ENCODE measurements at regions not wholly inside any gene's neighbourhood (a gene's known extent, or its start where the extent isn't known, plus 50 kb on each side); places are given as distances from the start of the nearest gene placed in this dataset.

GRCh38 chr3:72629191-72629631 lies 219.0 kb downstream of the SHQ1 start:
- H3K4me3 ChIP-seq (ENCODE audit: low read depth, low read length), result no peak overlapping the region
- no peak for TF ChIP-seq CTCF (IDR thresholded peaks at IDR 0.05; ENCODE audit: borderline replicate concordance, insufficient read depth, low read depth, low read length)

GRCh38 chr3:72628065-72628464 lies 220.2 kb downstream of the SHQ1 start:
- TF ChIP-seq CTCF (IDR thresholded peaks at IDR 0.05; ENCODE audit: borderline replicate concordance, insufficient read depth, low read depth, low read length), result no peak
- no peak overlapping the region for H3K4me3 ChIP-seq (ENCODE audit: low read depth, low read length)

- H3K4me3 ChIP-seq (ENCODE audit: low read depth, low read length), result no peak overlapping the region
- no peak for TF ChIP-seq CTCF (IDR thresholded peaks at IDR 0.05; ENCODE audit: borderline replicate concordance, insufficient read depth, low read depth, low read length)
These were observed 221.0 kb downstream of the SHQ1 start for GRCh38 chr3:72627271-72627670.

GRCh38 chr3:72625602-72626337 lies 222.5 kb downstream of the SHQ1 start:
- H3K4me3 ChIP-seq (ENCODE audit: low read depth, low read length), result no peak overlapping the region
- no peak for TF ChIP-seq CTCF (IDR thresholded peaks at IDR 0.05; ENCODE audit: borderline replicate concordance, insufficient read depth, low read depth, low read length)

GRCh38 chr3:72624656-72625055 lies 223.6 kb downstream of the SHQ1 start:
- TF ChIP-seq CTCF (IDR thresholded peaks at IDR 0.05; ENCODE audit: borderline replicate concordance, insufficient read depth, low read depth, low read length), result no peak

GRCh38 chr3:72618739-72619138 lies 229.5 kb downstream of the SHQ1 start:
- H3K4me3 ChIP-seq (ENCODE audit: low read depth, low read length), result no peak overlapping the region
- TF ChIP-seq CTCF (IDR thresholded peaks at IDR 0.05; ENCODE audit: borderline replicate concordance, insufficient read depth, low read depth, low read length), result no peak

More at GRCh38 chr3:72624656-72625055, 223.6 kb downstream of the SHQ1 start:
- no peak overlapping the region for H3K4me3 ChIP-seq (ENCODE audit: low read depth, low read length)

GRCh38 chr3:72617424-72618024 lies 230.7 kb downstream of the SHQ1 start:
- no peak for TF ChIP-seq CTCF (IDR thresholded peaks at IDR 0.05; ENCODE audit: borderline replicate concordance, insufficient read depth, low read depth, low read length)
- H3K4me3 ChIP-seq (ENCODE audit: low read depth, low read length), result no peak overlapping the region

All from GM12875 (cell line).